Astrocyte of the cerebellum (primary cell): ENCODE measurements at regions not wholly inside any gene's neighbourhood (a gene's known extent, or its start where the extent isn't known, plus 50 kb on each side); places are given as distances from the start of the nearest gene placed in this dataset.

ENCODE experiments used
- DNase-seq: peaks from one replicate; pipeline ENCODE4 v3.0.0-alpha.2; 2011; ENCODE audit warnings: low read depth
- H3K4me3 ChIP-seq: 2 replicates; pipeline ENCODE4 v1.5.1; 2011; ENCODE audit warnings: mild to moderate bottlenecking, low read depth, low read length, moderate library complexity
- in situ Hi-C: cut with HindIII; loops from 2 replicates; pipeline ENCODE4 v1.10.0; 2017; ENCODE audit warnings: low sequenced_read_pairs
- TF ChIP-seq, protein P1 (sequence below): IDR thresholded peaks from 2 replicates; pipeline ENCODE4 v1.5.1; 2012; ENCODE audit warnings: low read length, low read depth, moderate library complexity, mild to moderate bottlenecking; ENCODE audit errors: missing control alignments

DNA sequence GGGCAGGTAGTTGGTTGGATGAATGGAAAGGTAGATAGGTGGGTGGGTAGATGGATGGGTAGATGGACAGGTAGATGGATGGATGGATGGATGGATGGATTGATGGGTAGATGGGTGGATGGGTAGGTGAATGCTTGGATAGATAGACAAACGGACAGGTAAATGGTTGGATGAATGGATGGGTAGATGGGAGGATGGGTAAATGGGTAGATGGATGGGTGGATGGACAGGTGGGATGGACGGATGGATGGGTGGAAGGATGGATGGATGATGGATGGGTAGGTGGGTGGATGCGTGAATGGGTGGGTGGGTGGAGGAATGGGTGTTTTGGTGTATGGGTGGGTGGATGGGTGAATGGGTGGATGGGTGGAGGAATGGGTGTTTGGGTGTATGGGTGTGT is 50.1 kb upstream of the ASAP2 start:
- DNase-seq: no peak
- TF ChIP-seq, protein P1, sequence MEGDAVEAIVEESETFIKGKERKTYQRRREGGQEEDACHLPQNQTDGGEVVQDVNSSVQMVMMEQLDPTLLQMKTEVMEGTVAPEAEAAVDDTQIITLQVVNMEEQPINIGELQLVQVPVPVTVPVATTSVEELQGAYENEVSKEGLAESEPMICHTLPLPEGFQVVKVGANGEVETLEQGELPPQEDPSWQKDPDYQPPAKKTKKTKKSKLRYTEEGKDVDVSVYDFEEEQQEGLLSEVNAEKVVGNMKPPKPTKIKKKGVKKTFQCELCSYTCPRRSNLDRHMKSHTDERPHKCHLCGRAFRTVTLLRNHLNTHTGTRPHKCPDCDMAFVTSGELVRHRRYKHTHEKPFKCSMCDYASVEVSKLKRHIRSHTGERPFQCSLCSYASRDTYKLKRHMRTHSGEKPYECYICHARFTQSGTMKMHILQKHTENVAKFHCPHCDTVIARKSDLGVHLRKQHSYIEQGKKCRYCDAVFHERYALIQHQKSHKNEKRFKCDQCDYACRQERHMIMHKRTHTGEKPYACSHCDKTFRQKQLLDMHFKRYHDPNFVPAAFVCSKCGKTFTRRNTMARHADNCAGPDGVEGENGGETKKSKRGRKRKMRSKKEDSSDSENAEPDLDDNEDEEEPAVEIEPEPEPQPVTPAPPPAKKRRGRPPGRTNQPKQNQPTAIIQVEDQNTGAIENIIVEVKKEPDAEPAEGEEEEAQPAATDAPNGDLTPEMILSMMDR: no peak
- in situ Hi-C loops: no loop called here
- no peak overlapping the region for H3K4me3 ChIP-seq

DNA sequence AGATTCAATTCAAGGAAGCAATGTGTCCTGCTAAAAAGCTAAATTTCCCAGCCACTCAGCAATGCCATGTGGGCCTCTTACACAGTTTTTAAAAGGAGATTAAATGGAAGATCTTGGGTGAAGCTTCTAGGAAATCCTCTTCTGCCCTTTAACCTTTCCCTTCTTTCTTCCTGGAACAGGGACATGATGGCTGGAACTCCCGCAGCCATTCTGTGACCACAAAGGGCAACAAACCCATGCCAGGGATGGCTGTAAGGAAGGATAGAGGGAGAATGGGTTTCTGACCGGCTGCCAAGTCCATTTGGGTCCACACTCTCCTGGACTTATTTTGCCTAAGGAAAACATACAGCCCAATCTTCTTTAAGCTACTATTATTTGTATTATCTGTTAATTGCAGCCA is 52.6 kb upstream of the ASAP2 start:
- in situ Hi-C loops: no loop called here
- no peak overlapping the region for H3K4me3 ChIP-seq
- TF ChIP-seq, protein P1: no peak
- DNase-seq: no peak

DNA sequence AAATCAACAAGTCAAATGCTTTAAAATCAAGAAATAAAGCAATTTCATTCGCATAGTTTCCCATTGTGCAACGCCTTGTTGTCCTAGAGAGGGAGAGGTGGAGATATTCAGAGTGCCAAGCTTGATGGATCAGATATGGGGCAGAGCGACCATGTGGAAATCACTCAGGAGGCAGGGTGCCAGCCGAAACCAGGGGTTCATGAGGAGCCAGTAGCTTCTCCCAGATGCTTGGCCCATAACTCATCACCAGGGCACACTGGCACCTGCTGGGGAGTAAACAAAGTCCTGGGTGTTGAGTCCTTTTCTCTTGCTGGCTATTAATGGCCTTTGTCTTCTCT is 53.0 kb upstream of the ASAP2 start:
- in situ Hi-C loops: no loop called here
- no peak for DNase-seq
- TF ChIP-seq, protein P1: no peak
- H3K4me3 ChIP-seq: no peak overlapping the region

DNA sequence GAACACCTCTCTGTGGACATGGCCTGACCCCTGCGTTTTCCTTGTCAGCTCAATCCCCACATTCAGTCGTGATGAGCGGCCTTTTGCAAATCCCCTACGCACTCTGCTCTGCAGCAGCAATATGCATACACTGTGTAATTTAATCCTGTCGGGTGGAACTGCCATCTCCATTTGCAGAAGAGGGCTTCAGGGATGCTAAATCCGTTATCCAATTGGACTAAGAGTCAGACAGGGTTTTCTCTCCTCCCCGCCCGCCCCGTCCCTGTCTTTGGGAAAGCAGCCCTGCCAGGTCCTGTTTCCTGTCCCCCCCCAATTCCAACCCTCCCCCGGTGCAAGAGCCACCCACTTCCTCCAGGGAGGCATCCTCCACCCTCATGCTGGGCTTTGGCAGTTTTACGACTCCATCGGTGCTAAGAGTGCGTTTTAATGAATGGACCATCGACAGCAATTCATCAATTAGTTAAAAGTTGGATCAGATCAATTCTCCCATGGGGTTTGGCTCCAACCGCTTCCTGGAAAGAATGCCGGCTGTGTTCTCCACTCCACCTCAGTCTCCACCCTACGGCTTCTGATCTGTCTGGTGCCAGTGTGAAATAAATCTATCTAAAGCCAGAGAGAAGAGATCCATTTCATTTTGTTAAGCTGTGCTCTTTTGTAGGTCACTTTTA is 53.5 kb upstream of the ASAP2 start:
- H3K4me3 ChIP-seq: no peak overlapping the region
- TF ChIP-seq, protein P1: no peak
- in situ Hi-C loops: no loop called here
- DNase-seq: no peak

DNA sequence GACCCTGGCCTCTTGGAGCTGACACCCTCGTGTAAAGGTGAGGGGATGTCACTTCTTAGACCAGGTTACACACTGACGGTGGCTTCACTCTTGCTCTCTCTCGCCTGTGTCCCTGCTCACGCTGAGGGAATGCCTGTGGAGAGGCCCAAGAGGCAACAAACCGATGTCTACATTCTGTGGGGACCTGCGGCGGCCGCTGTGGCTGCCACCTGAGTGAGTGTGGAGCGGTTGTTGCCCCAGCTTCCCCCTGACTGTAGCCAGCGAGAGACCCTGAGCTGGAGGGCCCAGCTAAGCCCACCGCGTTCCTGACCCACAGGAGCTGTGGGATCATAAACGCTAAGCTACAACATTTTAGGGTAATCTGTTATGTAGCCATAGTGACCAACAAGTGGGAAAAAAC is 55.7 kb upstream of the ASAP2 start:
- TF ChIP-seq, protein P1: no peak
- no peak overlapping the region for H3K4me3 ChIP-seq
- in situ Hi-C loops: no loop called here
- no peak for DNase-seq

DNA sequence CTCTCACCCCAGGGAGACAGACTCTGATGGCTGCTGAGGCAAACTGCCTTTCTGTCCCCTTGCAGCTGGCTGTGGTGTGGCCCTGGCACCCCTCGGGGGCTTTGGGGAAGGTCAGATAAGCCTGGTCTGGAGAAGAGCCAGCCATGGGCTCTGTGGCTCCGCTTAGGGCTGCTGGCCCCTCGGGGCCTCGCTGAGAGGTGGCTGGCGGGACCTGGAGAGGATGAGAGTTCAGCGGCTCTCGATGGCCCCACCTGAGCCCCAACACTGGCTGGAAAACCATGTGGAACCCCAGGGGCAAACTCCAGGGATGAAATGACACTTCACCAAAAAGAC is 56.1 kb upstream of the ASAP2 start:
- TF ChIP-seq, protein P1: no peak
- H3K4me3 ChIP-seq: no peak overlapping the region
- in situ Hi-C loops: no loop called here
- no peak for DNase-seq
